NB4 (cell line): ENCODE measurements at regions not wholly inside any gene's neighbourhood (a gene's known extent, or its start where the extent isn't known, plus 50 kb on each side); places are given as distances from the start of the nearest gene placed in this dataset.
"Not testable (repeated sequence)": the region's sequence is repeated elsewhere in the genome, so short reads cannot be mapped to it uniquely, and the experiment has no call there.

Experiments
- DNase-seq: peaks from one replicate; pipeline ENCODE4 v3.0.0; 2010; ENCODE audit warnings: low read depth
- H3K4me3 ChIP-seq: one replicate; pipeline ENCODE4 v1.5.1; 2011; ENCODE audit warnings: mild to moderate bottlenecking, low read depth, low read length, moderate library complexity
- CTCF ChIP-seq: IDR thresholded peaks from one replicate; pipeline ENCODE4 v1.5.1; 2012; ENCODE audit warnings: low read depth, low read length
- MAX ChIP-seq: IDR thresholded peaks from 2 replicates; pipeline ENCODE4 v1.6.1; 2011; ENCODE audit warnings: low read depth, low read length
- MYC ChIP-seq: IDR thresholded peaks from 2 replicates; pipeline ENCODE4 v1.6.1; 2011; ENCODE audit warnings: low read depth, low read length
- POLR2A ChIP-seq: IDR thresholded peaks from 2 replicates; pipeline ENCODE4 v1.6.1; 2011; ENCODE audit warnings: mild to moderate bottlenecking; ENCODE audit not compliant: insufficient read length; ENCODE audit errors: extremely low read depth

- no peak for TF ChIP-seq MAX
- no peak for TF ChIP-seq MYC
- TF ChIP-seq POLR2A: no peak
- TF ChIP-seq CTCF: no peak
Observed at GRCh38 chr1:101497881-101498559, 261.2 kb downstream of the S1PR1 start.

GRCh38 chr1:101504106-101504505, 267.3 kb downstream of the S1PR1 start:
- not testable (repeated sequence) for H3K4me3 ChIP-seq, DNase-seq

More at GRCh38 chr1:101497881-101498559, 261.2 kb downstream of the S1PR1 start:
- H3K4me3 ChIP-seq: no peak overlapping the region
- no peak for DNase-seq

- not testable (repeated sequence) for DNase-seq, H3K4me3 ChIP-seq
Observed at GRCh38 chr1:101505240-101505639, 268.4 kb downstream of the S1PR1 start.

GRCh38 chr1:101506541-101507164, 269.8 kb downstream of the S1PR1 start:
- TF ChIP-seq CTCF (peak; percentile 56), POLR2A (no peak)

GRCh38 chr1:101507547-101507971, 270.7 kb downstream of the S1PR1 start:
- no peak overlapping the region for H3K4me3 ChIP-seq
- TF ChIP-seq POLR2A (no peak), MYC (no peak), MAX (no peak), CTCF (no peak)
- DNase-seq: no peak

More at GRCh38 chr1:101506541-101507164, 269.8 kb downstream of the S1PR1 start:
- no peak overlapping the region for H3K4me3 ChIP-seq
- peak; percentile 47 for DNase-seq

- no peak overlapping the region for H3K4me3 ChIP-seq
- TF ChIP-seq POLR2A (no peak), MAX (no peak)
- no peak for DNase-seq
Observed at GRCh38 chr1:101508913-101509312, 272.1 kb downstream of the S1PR1 start.

GRCh38 chr1:101509370-101509769, 272.6 kb downstream of the S1PR1 start:
- no peak overlapping the region for H3K4me3 ChIP-seq
- DNase-seq: no peak
- TF ChIP-seq POLR2A: no peak
- TF ChIP-seq MYC: no peak
- TF ChIP-seq MAX: no peak
- TF ChIP-seq CTCF: no peak
